ENCODE measurements at regions not wholly inside any gene's neighbourhood (a gene's known extent, or its start where the extent isn't known, plus 50 kb on each side); places are given as distances from the start of the nearest gene placed in this dataset.

DNA sequence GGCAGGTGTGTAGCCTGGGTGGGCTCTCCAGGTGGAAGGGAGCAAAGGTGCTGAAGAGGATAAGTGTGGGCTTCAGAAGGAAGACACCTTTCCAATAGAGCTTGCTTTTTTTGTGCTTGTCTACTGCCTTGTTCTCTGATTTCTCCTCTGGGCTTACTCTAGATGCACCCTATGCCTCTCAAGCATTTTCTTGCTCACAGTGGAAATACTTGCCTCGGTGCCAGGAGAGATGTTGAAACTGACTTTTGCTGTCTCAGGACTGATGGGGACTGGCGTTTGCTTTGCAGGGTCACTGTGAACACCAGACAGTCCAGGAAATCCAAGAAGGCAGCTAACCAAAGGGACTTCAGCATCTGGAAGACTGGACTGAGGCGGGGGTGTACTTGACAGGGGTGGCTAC, 187.9 kb downstream of the SNX10 start:
- H4K20me1 ChIP-seq (ENCODE audit: control insufficient read depth, insufficient read depth) = no peaks in the 10 kb centered on the region
- no peaks in the 10 kb centered on the region; the same call in 2 of the 3 replicates for H3K9me3 ChIP-seq (replicated peaks; ENCODE audit: control insufficient read depth, insufficient read depth, low read length)
- in situ Hi-C loops (cut with MboI) (no loop called here), intact Hi-C loops (cut with micrococcal nuclease; ENCODE audit: unreplicated experiment) (no loop called here)
- BruUV-seq (replicated peaks) = no TSS peak
- ATAC-seq (no peak), DNase-seq (ENCODE audit: low read depth, low spot score) (no peak), FAIRE-seq (no peak)
- H3K27me3 ChIP-seq (replicated peaks in 1 of 2; ENCODE audit: control insufficient read depth in 2 of 2, insufficient read depth in 2 of 2, low read length in 1 of 2) = peaks cover 4% of the 10 kb centered on the region in 2 experiments; a peak in 3 of 4 replicates
- POLR2A ChIA-PET = no interaction called here
- TF ChIP-seq IRF4 (IDR thresholded peaks at IDR 0.05; ENCODE audit: low read depth, low read length) = no peak
- no peak for TF ChIP-seq NBN (IDR thresholded peaks at IDR 0.05)
- TF ChIP-seq TAF1 (IDR thresholded peaks at IDR 0.05; ENCODE audit: borderline replicate concordance, low read depth, low read length) = no peak
- no peak for TF ChIP-seq POLR2AphosphoS2 (IDR thresholded peaks at IDR 0.05; ENCODE audit: low read depth, low read length)
- TF ChIP-seq ZNF24 (IDR thresholded peaks at IDR 0.05) = no peak
- H3K4me3 ChIP-seq = no peak overlapping the region
- H3K36me3 ChIP-seq (ENCODE audit: control insufficient read depth in 2 of 2, insufficient read depth in 2 of 2, low read length in 1 of 2) = no peaks in the 10 kb centered on the region
- SMC1A ChIA-PET (ENCODE audit: uncharacterized antibody, unreplicated experiment) = interaction anchor here (1.3 kb wide), 1 partner anchor 11 kb away, joined by 4 read pairs; no protein-coding TSS in a partner anchor
- 15% methylated on average over 3 of the region's 3 CpGs for WGBS (ENCODE audit: insufficient coverage, insufficient replicate concordance, low lambda C conversion rate, missing lambda C conversion rate)
- no peak overlapping the region for H3K4me2 ChIP-seq (ENCODE audit: control insufficient read depth, insufficient read depth)
- CTCF ChIA-PET = interaction anchor here (0.7 to 1.7 kb wide), 6 partner anchors 18 to 671 kb away, joined by 3 to 4 read pairs (median 3); no protein-coding TSS in a partner anchor
- no peak overlapping the region for H2AFZ ChIP-seq (ENCODE audit: control insufficient read depth, low read depth, low read length)
- no peaks in the 10 kb centered on the region for H3K4me1 ChIP-seq (ENCODE audit: control insufficient read depth, insufficient read depth, low read length)
- H3K27ac ChIP-seq (ENCODE audit: control insufficient read depth, insufficient read depth) = no peak overlapping the region
- H3K79me2 ChIP-seq (ENCODE audit: control insufficient read depth, insufficient read depth, low read length) = no peaks in the 10 kb centered on the region
- no peak overlapping the region for H3K9ac ChIP-seq (ENCODE audit: control insufficient read depth, insufficient read depth, low read length)
- RAD21 ChIA-PET (ENCODE audit: unreplicated experiment) = no interaction called here

GRCh38 chr7:26480156-26480555, 188.5 kb downstream of the SNX10 start:
- Histone ChIP-seq H4K20me1 (ENCODE audit: control insufficient read depth, insufficient read depth) (no peaks in the 10 kb centered on the region), H3K36me3 (ENCODE audit: control insufficient read depth in 2 of 2, insufficient read depth in 2 of 2, low read length in 1 of 2) (no peaks in the 10 kb centered on the region), H2AFZ (ENCODE audit: control insufficient read depth, low read depth, low read length) (no peak overlapping the region), H3K9ac (ENCODE audit: control insufficient read depth, insufficient read depth, low read length) (no peak overlapping the region), H3K4me3 (no peak overlapping the region), H3K4me1 (ENCODE audit: control insufficient read depth, insufficient read depth, low read length) (no peaks in the 10 kb centered on the region), H3K27ac (ENCODE audit: control insufficient read depth, insufficient read depth) (no peak overlapping the region), H3K79me2 (ENCODE audit: control insufficient read depth, insufficient read depth, low read length) (no peaks in the 10 kb centered on the region), H3K9me3 (replicated peaks; ENCODE audit: control insufficient read depth, insufficient read depth, low read length) (no peaks in the 10 kb centered on the region; the same call in 2 of the 3 replicates), H3K27me3 (replicated peaks in 1 of 2; ENCODE audit: control insufficient read depth in 2 of 2, insufficient read depth in 2 of 2, low read length in 1 of 2) (peaks cover 4% of the 10 kb centered on the region in 2 experiments; a peak in 3 of 4 replicates), H3K4me2 (ENCODE audit: control insufficient read depth, insufficient read depth) (no peak overlapping the region)
- DNase-seq (ENCODE audit: low read depth, low spot score) (no peak), FAIRE-seq (no peak), ATAC-seq (no peak)
- ChIA-PET RAD21 (ENCODE audit: unreplicated experiment) (no interaction called here), POLR2A (no interaction called here), CTCF (interaction anchor here (0.8 to 1.7 kb wide), 4 partner anchors 19 to 116 kb away, joined by 3 to 4 read pairs (median 3); no protein-coding TSS in a partner anchor), SMC1A (ENCODE audit: uncharacterized antibody, unreplicated experiment) (no interaction called here)
- WGBS (ENCODE audit: insufficient coverage, insufficient replicate concordance, low lambda C conversion rate, missing lambda C conversion rate) = 31% methylated on average over 9 of the region's 9 CpGs
- intact Hi-C loops (cut with micrococcal nuclease; ENCODE audit: unreplicated experiment) (loop anchor here (5.0 kb wide), 1 partner anchor 83 kb away; no protein-coding TSS in a partner anchor), in situ Hi-C loops (cut with MboI) (no loop called here)
- no TSS peak for BruUV-seq (replicated peaks)
- TF ChIP-seq, protein P1, sequence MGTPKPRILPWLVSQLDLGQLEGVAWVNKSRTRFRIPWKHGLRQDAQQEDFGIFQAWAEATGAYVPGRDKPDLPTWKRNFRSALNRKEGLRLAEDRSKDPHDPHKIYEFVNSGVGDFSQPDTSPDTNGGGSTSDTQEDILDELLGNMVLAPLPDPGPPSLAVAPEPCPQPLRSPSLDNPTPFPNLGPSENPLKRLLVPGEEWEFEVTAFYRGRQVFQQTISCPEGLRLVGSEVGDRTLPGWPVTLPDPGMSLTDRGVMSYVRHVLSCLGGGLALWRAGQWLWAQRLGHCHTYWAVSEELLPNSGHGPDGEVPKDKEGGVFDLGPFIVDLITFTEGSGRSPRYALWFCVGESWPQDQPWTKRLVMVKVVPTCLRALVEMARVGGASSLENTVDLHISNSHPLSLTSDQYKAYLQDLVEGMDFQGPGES (IDR thresholded peaks at IDR 0.05) = no peak
- TF ChIP-seq CTCF (IDR thresholded peaks at IDR 0.05 in 2 of 3, conservative IDR thresholded peaks at IDR 0.05 in 1 of 3; ENCODE audit: control insufficient read depth in 2 of 3, extremely low read depth in 1 of 3, insufficient read depth in 1 of 3, low read depth in 3 of 3, low read length in 3 of 3) (no peak), WRNIP1 (IDR thresholded peaks at IDR 0.05; ENCODE audit: borderline replicate concordance, low read depth, low read length) (no peak), SUZ12 (IDR thresholded peaks at IDR 0.05; ENCODE audit: unreplicated experiment) (no peak), ZNF207 (IDR thresholded peaks at IDR 0.05; ENCODE audit: borderline replicate concordance) (no peak), MXI1 (IDR thresholded peaks at IDR 0.05; ENCODE audit: low read depth, low read length) (no peak), ASH2L (IDR thresholded peaks at IDR 0.05; ENCODE audit: borderline replicate concordance, low read depth) (no peak), POLR2AphosphoS2 (IDR thresholded peaks at IDR 0.05; ENCODE audit: low read depth, low read length) (no peak), PKNOX1 (IDR thresholded peaks at IDR 0.05) (no peak), RELA (IDR thresholded peaks at IDR 0.05; ENCODE audit: borderline replicate concordance, partially characterized antibody) (no peak)

Measured in GM12878 (cell line).